ENCODE measurements at regions not wholly inside any gene's neighbourhood (a gene's known extent, or its start where the extent isn't known, plus 50 kb on each side); places are given as distances from the start of the nearest gene placed in this dataset.

- TF ChIP-seq TAF1 (IDR thresholded peaks at IDR 0.05; ENCODE audit: borderline replicate concordance, insufficient read depth, low read length): no peak
- TF ChIP-seq SIN3A (IDR thresholded peaks at IDR 0.05; ENCODE audit: borderline replicate concordance, insufficient read depth, low read length): no peak
Measured at GRCh38 chr6:67244037-67244436, 1391.0 kb upstream of the ADGRB3 start.
